B cell (primary cell): ENCODE measurements at regions not wholly inside any gene's neighbourhood (a gene's known extent, or its start where the extent isn't known, plus 50 kb on each side); places are given as distances from the start of the nearest gene placed in this dataset.

Source experiments
- ATAC-seq: fragments of 200-7000 bp; cut with Tn5 transposase; one replicate; pipeline ENCODE4 v1.10.0; 2021; ENCODE audit warnings: low read depth, mild to moderate bottlenecking, moderate number of reproducible peaks, moderate library complexity
- CTCF ChIA-PET: fragments of 350-600 bp; sonication (Branson Sonifier 250); formaldehyde crosslinking; loops from one replicate; lab custom pipeline; 2021; ENCODE audit warnings: antibody characterized with exemption, inconsistent platforms; lab: Charles Lee
- POLR2A ChIA-PET: fragments of 350-600 bp; sonication (Branson Sonifier 250); formaldehyde crosslinking; loops from one replicate; lab custom pipeline; 2021; ENCODE audit warnings: antibody characterized with exemption; lab: Charles Lee
- DNase-seq: peaks from one replicate; pipeline ENCODE4 v3.0.0; 2013
- H2AFZ ChIP-seq: 2 replicates; pipeline ENCODE4 v1.6.1; 2012; ENCODE audit warnings: mild to moderate bottlenecking, low read depth, low read length; ENCODE audit not compliant: insufficient read depth, poor library complexity, severe bottlenecking
- H3K27ac ChIP-seq, 2 donors: 1 replicate in 1 of 2; 2 replicates in 1 of 2; pipeline ENCODE4 v1.5.1; 2012 to 2013; ENCODE audit warnings: low read length in 2 of 2, mild to moderate bottlenecking in 2 of 2, moderate library complexity in 1 of 2
- H3K27me3 ChIP-seq, 4 experiments: fragments of 200-600 bp in 1 of 4; sonication (generic) in 1 of 4; replicated peaks in 1 of 4; 1 replicate in 2 of 4; 2 replicates in 2 of 4; pipeline versions ENCODE4 v1.6.1 to v1.7.0; 2013 to 2016; ENCODE audit warnings: low read length in 3 of 4, mild to moderate bottlenecking in 2 of 4, mixed read lengths in 1 of 4, moderate library complexity in 1 of 4; ENCODE audit not compliant: insufficient read depth in 4 of 4, control insufficient read depth in 3 of 4; ENCODE audit errors: control extremely low read depth in 1 of 4
- H3K36me3 ChIP-seq, 2 experiments: replicated peaks in 1 of 2; 1 replicate in 1 of 2; 2 replicates in 1 of 2; pipeline versions ENCODE4 v1.6.1 to v1.7.1; 2013; ENCODE audit warnings: low read length in 1 of 2; ENCODE audit not compliant: insufficient read depth in 2 of 2, control insufficient read depth in 1 of 2; ENCODE audit errors: control extremely low read depth in 1 of 2, extremely low read depth in 1 of 2
- H3K4me1 ChIP-seq, 2 donors: fragments of 200-600 bp in 1 of 2; sonication (generic) in 1 of 2; 1 replicate in 1 of 2; 2 replicates in 1 of 2; pipeline versions ENCODE4 v1.5.1 to v1.6.1; 2013 to 2017; ENCODE audit warnings: low read length in 2 of 2; ENCODE audit not compliant: control insufficient read depth in 2 of 2, insufficient read depth in 2 of 2
- H3K4me2 ChIP-seq: replicated peaks from 2 replicates; pipeline ENCODE3; 2012; ENCODE audit warnings: mild to moderate bottlenecking, low read depth, low read length; ENCODE audit not compliant: poor library complexity, severe bottlenecking
- H3K4me3 ChIP-seq, 5 experiments: fragments of 200-600 bp in 1 of 5; sonication (generic) in 1 of 5; 1 replicate in 3 of 5; 2 replicates in 2 of 5; pipeline versions ENCODE4 v1.5.1 to v1.7.0; 2011 to 2016; ENCODE audit warnings: low read length in 4 of 5, mild to moderate bottlenecking in 4 of 5, low read depth in 2 of 5, control low read depth in 1 of 5, moderate library complexity in 1 of 5; ENCODE audit not compliant: insufficient read depth in 1 of 5; ENCODE audit errors: control extremely low read depth in 1 of 5, extremely low read depth in 1 of 5
- H3K79me2 ChIP-seq: fragments of 200-600 bp; sonication (generic); one replicate; pipeline ENCODE4 v1.6.0; 2016; ENCODE audit warnings: low read length; ENCODE audit not compliant: control insufficient read depth, insufficient read depth
- H3K9ac ChIP-seq: fragments of 200-600 bp; sonication (generic); 2 replicates; pipeline ENCODE4 v1.6.1; 2017; ENCODE audit warnings: mild to moderate bottlenecking, low read length, moderate library complexity
- H3K9me3 ChIP-seq, 3 donors: one replicate each; pipeline versions ENCODE4 v1.6.1 to v1.7.1; 2013; ENCODE audit warnings: low read length in 2 of 3; ENCODE audit not compliant: control insufficient read depth in 2 of 3, insufficient read depth in 1 of 3; ENCODE audit errors: control extremely low read depth in 1 of 3
- H4K20me1 ChIP-seq: 2 replicates; pipeline ENCODE4 v1.6.0; 2012; ENCODE audit warnings: mild to moderate bottlenecking, low read length; ENCODE audit not compliant: insufficient read depth, control insufficient read depth, poor library complexity, severe bottlenecking
- H3K27ac Mint-ChIP-seq: one replicate; pipeline ENCODE4 v1.8.0; 2021; ENCODE audit warnings: mixed read lengths
- H3K27me3 Mint-ChIP-seq: one replicate; pipeline ENCODE4 v1.8.0; 2021; ENCODE audit warnings: mixed read lengths
- H3K4me1 Mint-ChIP-seq: one replicate; pipeline ENCODE4 v1.8.0; 2021; ENCODE audit warnings: mixed read lengths
- H3K4me3 Mint-ChIP-seq: one replicate; pipeline ENCODE4 v1.8.0; 2021; ENCODE audit warnings: mixed read lengths
- H3K9me3 Mint-ChIP-seq: one replicate; pipeline ENCODE4 v1.8.0; 2022; ENCODE audit warnings: mixed read lengths; ENCODE audit not compliant: insufficient read depth
- CTCF ChIP-seq: fragments of 200-600 bp; IDR thresholded peaks from one replicate; pipeline ENCODE4 v1.8.0; 2022; ENCODE audit warnings: antibody characterized with exemption, mild to moderate bottlenecking
- EZH2 ChIP-seq: IDR thresholded peaks from 2 replicates; pipeline ENCODE4 v1.6.1; 2012; ENCODE audit warnings: borderline replicate concordance, low read depth, mild to moderate bottlenecking, moderate library complexity, low read length; ENCODE audit not compliant: insufficient read depth, poor library complexity, severe bottlenecking
- WGBS: methylation state at CpG from one replicate; pipeline ENCODE4 v1.1.5; 2013; ENCODE audit warnings: missing lambda C conversion rate; ENCODE audit not compliant: insufficient coverage; 5-methylcytosine and 5-hydroxymethylcytosine counted together
- intact Hi-C: fragments of 100-400 bp; cut with micrococcal nuclease; formaldehyde crosslinking; loops from one replicate; pipeline ENCODE4 v1.10.0; 2022

GRCh38 chr18:27549335-27550039 lies 364.4 kb upstream of the CHST9 start:
- no peaks in the 10 kb centered on the region for H3K9me3 Mint-ChIP-seq
- no peak overlapping the region for H3K27ac Mint-ChIP-seq
- ATAC-seq (no peak), DNase-seq (no peak)
- TF ChIP-seq EZH2, result no peak
- no peak for TF ChIP-seq CTCF
- H3K36me3 ChIP-seq, result no peaks in the 10 kb centered on the region
- no peaks in the 10 kb centered on the region for H4K20me1 ChIP-seq
- POLR2A ChIA-PET, result no interaction called here
- no peaks in the 10 kb centered on the region for H3K4me1 Mint-ChIP-seq
- H3K9ac ChIP-seq, result no peak overlapping the region
- H3K4me3 ChIP-seq, result no peak overlapping the region
- H2AFZ ChIP-seq, result no peak overlapping the region
- H3K4me3 Mint-ChIP-seq, result no peak overlapping the region
- H3K27me3 Mint-ChIP-seq, result no peaks in the 10 kb centered on the region
- H3K27me3 ChIP-seq, result no peaks in the 10 kb centered on the region
- H3K79me2 ChIP-seq, result no peaks in the 10 kb centered on the region
- H3K9me3 ChIP-seq, result peaks cover 0 to 4% (median 0%) of the 10 kb centered on the region in 3 donors
- intact Hi-C loops, result no loop called here
- no peak overlapping the region for H3K27ac ChIP-seq
- CTCF ChIA-PET, result no interaction called here
- H3K4me2 ChIP-seq, result no peak overlapping the region
- H3K4me1 ChIP-seq, result no peaks in the 10 kb centered on the region
- WGBS, result 75% methylated on average over 3 of the region's 6 CpGs

- ChIA-PET CTCF (no interaction called here), POLR2A (no interaction called here)
- H3K27ac Mint-ChIP-seq, result no peak overlapping the region
- DNase-seq (no peak), ATAC-seq (no peak)
- H3K4me1 Mint-ChIP-seq, result no peaks in the 10 kb centered on the region
- Histone ChIP-seq H4K20me1 (no peaks in the 10 kb centered on the region), H3K4me1 (no peaks in the 10 kb centered on the region), H3K4me2 (no peak overlapping the region), H3K27ac (no peak overlapping the region), H3K9ac (no peak overlapping the region), H3K9me3 (no peaks in the 10 kb centered on the region), H3K36me3 (no peaks in the 10 kb centered on the region), H2AFZ (no peak overlapping the region), H3K79me2 (no peaks in the 10 kb centered on the region), H3K27me3 (no peaks in the 10 kb centered on the region), H3K4me3 (no peak overlapping the region)
- H3K9me3 Mint-ChIP-seq, result no peaks in the 10 kb centered on the region
- intact Hi-C loops, result no loop called here
- no peaks in the 10 kb centered on the region for H3K27me3 Mint-ChIP-seq
- TF ChIP-seq EZH2 (no peak), CTCF (no peak)
- H3K4me3 Mint-ChIP-seq, result no peak overlapping the region
- 100% methylated on average over 2 of the region's 3 CpGs for WGBS
Measured at GRCh38 chr18:27546991-27547390, 361.9 kb upstream of the CHST9 start.
